ENCODE measurements at regions not wholly inside any gene's neighbourhood (a gene's known extent, or its start where the extent isn't known, plus 50 kb on each side); places are given as distances from the start of the nearest gene placed in this dataset.

GRCh38 chr2:167454036-167454435 is 565.8 kb downstream of the XIRP2 start:
- WGBS, 2 donors: 96 to 97% methylated on average over 13 of the region's 13 CpGs
- no peak overlapping the region for H3K4me3 ChIP-seq (ENCODE audit: low read depth, poor library complexity, severe bottlenecking)
- DNase-seq (ENCODE audit: low spot score in 2 of 2): no peak
- TF ChIP-seq CTCF (IDR thresholded peaks at IDR 0.05) (no peak), POLR2A (IDR thresholded peaks at IDR 0.05) (no peak)
- intact Hi-C loops (cut with DNase I; ENCODE audit: low total_unique reads): no loop called here

- WGBS, 2 donors: 82% methylated on average over 9 of the region's 9 CpGs
- no peak for DNase-seq (ENCODE audit: low spot score in 2 of 2)
- no peak overlapping the region for H3K4me3 ChIP-seq (ENCODE audit: low read depth, poor library complexity, severe bottlenecking)
- TF ChIP-seq POLR2A (IDR thresholded peaks at IDR 0.05): no peak
- no peak for TF ChIP-seq CTCF (IDR thresholded peaks at IDR 0.05)
- intact Hi-C loops (cut with DNase I; ENCODE audit: low total_unique reads): no loop called here
These were observed 563.4 kb downstream of the XIRP2 start for GRCh38 chr2:167451496-167452289.

GRCh38 chr2:167450364-167450763 is 562.1 kb downstream of the XIRP2 start:
- intact Hi-C loops (cut with DNase I; ENCODE audit: low total_unique reads): no loop called here
- no peak for DNase-seq (ENCODE audit: low spot score in 2 of 2)
- TF ChIP-seq CTCF (IDR thresholded peaks at IDR 0.05) (no peak), POLR2A (IDR thresholded peaks at IDR 0.05) (no peak)
- H3K4me3 ChIP-seq (ENCODE audit: low read depth, poor library complexity, severe bottlenecking): no peak overlapping the region

GRCh38 chr2:167440382-167440781 is 552.1 kb downstream of the XIRP2 start:
- no peak overlapping the region for H3K4me3 ChIP-seq (ENCODE audit: low read depth, poor library complexity, severe bottlenecking)
- TF ChIP-seq POLR2A (IDR thresholded peaks at IDR 0.05) (no peak), CTCF (IDR thresholded peaks at IDR 0.05) (no peak)
- intact Hi-C loops (cut with DNase I; ENCODE audit: low total_unique reads): no loop called here
- no peak for DNase-seq (ENCODE audit: low spot score in 2 of 2)

- TF ChIP-seq POLR2A (IDR thresholded peaks at IDR 0.05) (no peak), CTCF (IDR thresholded peaks at IDR 0.05) (no peak)
- no peak overlapping the region for H3K4me3 ChIP-seq (ENCODE audit: low read depth, poor library complexity, severe bottlenecking)
- DNase-seq (ENCODE audit: low spot score in 2 of 2): no peak
- intact Hi-C loops (cut with DNase I; ENCODE audit: low total_unique reads): no loop called here
- WGBS, 2 donors: 46 to 59% methylated on average over 2 of the region's 2 CpGs
These were observed 549.9 kb downstream of the XIRP2 start for GRCh38 chr2:167438206-167438605.

GRCh38 chr2:167431949-167432348 is 543.7 kb downstream of the XIRP2 start:
- TF ChIP-seq CTCF (IDR thresholded peaks at IDR 0.05): no peak
- no peak for TF ChIP-seq POLR2A (IDR thresholded peaks at IDR 0.05)
- WGBS, 2 donors: 84 to 88% methylated on average over 2 of the region's 2 CpGs
- no peak overlapping the region for H3K4me3 ChIP-seq (ENCODE audit: low read depth, poor library complexity, severe bottlenecking)
- DNase-seq (ENCODE audit: low spot score in 2 of 2): no peak
- intact Hi-C loops (cut with DNase I; ENCODE audit: low total_unique reads): no loop called here

Measured in lower leg skin (tissue), 4 donors.